GM23248 (cell line): ENCODE measurements at regions not wholly inside any gene's neighbourhood (a gene's known extent, or its start where the extent isn't known, plus 50 kb on each side); places are given as distances from the start of the nearest gene placed in this dataset.

ENCODE experiments used
- EZH2 ChIP-seq: fragments of 200-600 bp; sonication (generic); IDR thresholded peaks from 2 replicates; pipeline ENCODE4 v1.6.1; 2018; ENCODE audit warnings: antibody characterized with exemption, mild to moderate bottlenecking; ENCODE audit not compliant: insufficient read depth, poor library complexity, severe bottlenecking
- EZH2phosphoT487 ChIP-seq: fragments of 200-600 bp; sonication (generic); IDR thresholded peaks from 2 replicates; pipeline ENCODE4 v1.6.1; 2018; ENCODE audit warnings: antibody characterized with exemption, moderate library complexity, mild to moderate bottlenecking, low read depth; ENCODE audit not compliant: insufficient read depth

DNA sequence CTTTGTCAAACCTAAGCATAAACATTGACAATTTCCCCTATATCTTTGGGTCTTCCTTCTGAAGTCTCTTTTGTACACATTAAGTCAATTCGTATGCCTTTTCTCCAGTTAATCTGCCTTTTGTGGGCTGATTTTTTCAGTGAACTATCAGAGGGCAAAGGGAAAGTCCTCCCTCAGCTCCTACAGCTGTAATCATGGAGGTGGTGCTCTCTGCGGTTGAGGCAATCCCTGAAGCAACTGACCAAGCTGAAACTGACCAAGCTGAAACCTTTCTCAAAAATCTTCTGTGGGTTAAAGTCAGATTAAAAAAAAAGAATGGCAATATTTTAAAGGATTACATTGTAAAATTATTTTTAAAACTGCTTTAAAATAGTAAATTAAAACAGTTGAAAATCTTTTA is 105.8 kb upstream of the DNAJC10 start:
- TF ChIP-seq EZH2 (no peak), EZH2phosphoT487 (no peak)
